Renal pelvis (tissue), 1 donor: ENCODE measurements at regions not wholly inside any gene's neighbourhood (a gene's known extent, or its start where the extent isn't known, plus 50 kb on each side); places are given as distances from the start of the nearest gene placed in this dataset.
"Not testable (repeated sequence)": the region's sequence is repeated elsewhere in the genome, so short reads cannot be mapped to it uniquely, and the experiment has no call there.

ENCODE experiments used
- DNase-seq: peaks from one replicate; pipeline ENCODE4 v3.0.0-alpha.2; 2013

DNA sequence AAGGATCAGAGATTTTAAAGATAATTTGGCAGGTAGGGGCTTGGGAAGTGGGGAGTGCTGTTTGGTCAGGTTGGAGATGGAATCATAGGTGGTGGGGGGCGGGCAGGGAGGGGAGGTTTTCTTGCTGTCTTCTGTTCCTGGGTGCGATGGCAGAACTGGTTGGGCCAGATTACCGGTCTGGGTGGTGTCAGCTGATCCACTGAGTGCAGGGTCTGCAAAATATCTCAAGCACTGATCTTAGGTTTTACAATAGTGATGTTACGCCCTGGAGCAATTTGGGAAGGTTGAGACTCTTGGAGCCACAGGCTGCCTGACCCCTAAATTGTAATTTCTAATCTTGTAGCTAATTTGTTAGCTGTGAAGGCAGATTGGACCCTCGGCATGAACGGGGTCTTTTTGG lies 78.0 kb upstream of the PARP8 start:
- DNase-seq, result not testable (repeated sequence)

DNA sequence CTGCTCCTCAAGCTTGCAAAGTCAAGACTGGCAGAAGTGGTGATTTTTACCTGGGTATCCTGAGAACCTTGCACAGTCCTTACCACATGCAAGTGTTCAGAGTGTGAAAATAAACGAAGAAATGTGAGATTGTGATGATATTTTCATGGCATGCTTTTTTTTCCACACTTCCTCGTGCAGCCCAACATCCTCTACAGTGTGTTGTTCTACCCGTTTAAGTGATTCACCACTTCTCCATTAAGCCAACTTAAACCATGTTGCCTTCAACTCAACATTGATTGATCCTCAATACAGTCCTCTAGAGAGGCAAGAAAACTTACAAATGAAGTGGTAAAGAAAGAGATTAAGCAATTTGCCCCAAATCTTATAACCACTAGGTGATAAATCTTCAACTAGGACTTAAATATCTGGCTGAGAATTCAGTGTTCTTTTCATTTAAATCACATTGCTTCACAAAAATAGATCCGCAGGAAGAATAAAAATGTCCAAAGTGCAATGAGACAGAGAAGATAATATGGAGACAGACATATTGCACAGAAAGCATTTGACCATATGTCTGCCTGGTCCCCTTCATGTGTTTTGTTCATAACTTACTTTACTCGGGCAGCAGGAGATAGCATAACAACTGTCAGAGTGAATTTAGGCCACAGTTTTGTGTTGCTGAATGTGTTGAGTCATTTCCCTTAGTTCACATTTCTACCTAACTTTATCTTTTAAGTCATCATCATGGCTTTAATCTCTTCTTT lies 75.8 kb upstream of the PARP8 start:
- not testable (repeated sequence) for DNase-seq

DNA sequence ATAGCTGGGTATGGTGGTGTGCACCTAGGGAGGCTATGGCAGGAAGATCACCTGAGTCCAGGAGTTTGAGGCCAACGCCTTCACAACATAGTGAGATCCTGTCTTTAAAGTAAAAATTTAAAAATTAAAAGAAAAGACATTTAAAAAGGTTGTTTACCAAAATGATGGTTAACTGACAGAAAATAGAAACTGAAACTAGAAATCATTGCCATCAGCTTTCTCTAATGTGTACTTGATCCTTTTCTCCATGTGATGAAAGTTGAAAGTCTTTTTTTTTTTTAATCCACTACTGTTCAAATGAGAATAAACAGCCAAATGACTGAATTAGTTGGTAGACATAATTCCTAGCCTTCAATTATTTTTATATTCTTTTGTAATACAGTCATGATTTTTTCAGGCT lies 75.1 kb upstream of the PARP8 start:
- DNase-seq, result not testable (repeated sequence)

DNA sequence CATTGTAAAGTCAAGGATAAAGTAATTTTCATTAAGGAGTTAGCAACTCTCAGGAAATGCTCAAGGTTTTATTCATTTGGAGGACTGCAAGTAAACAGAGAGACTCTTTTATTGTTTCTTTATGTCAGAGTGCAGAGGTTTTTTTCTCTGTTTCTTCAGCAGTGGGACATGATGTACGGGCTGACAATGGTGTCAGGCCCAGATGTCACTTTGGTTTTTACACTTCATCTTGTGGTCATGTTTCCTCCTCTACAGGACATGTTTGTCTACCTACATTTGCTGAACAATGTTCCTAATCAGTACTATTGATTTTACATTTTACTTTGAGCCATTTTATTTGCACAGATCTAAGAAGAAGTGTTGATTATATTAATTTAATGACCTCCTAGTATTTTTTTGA lies 72.8 kb upstream of the PARP8 start:
- DNase-seq, result no peak

DNA sequence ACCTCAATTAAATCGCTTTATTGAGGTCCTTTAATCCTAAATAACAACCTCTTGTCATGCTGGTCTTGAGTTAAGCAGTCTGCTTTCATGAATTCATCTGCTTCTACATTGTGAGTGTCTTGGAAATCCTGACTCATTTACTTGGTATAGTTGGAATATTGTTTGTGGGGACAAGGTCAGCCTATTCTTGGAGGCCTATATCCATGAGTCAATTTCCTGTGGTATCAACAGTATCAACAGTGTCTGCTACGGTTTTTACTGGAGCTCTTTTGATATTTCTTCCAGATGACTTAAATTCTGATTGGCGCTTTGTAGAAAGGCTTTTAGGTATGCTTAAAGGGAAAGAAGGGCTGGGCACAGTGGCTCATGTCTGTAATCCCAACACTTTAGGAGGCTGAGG lies 71.2 kb upstream of the PARP8 start:
- DNase-seq, result no peak

DNA sequence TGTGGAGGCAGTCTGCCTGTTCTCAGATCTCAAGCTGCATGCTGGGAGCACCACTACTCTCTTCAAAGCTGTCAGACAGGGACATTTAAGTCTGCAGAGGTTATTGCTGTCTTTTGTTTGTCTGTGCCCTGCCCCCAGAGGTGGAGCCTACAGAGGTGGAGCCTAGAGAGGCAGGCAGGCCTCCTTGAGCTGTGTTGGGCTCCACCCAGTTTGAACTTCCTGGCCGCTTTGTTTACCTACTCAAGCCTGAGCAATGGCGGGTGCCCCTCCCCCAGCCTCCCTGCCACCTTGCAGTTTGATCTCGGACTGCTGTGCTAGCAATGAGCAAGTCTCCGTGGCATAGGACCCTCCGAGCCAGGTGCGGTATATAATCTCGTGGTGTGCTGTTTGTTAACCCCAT lies 64.9 kb upstream of the PARP8 start:
- DNase-seq, result not testable (repeated sequence)

DNA sequence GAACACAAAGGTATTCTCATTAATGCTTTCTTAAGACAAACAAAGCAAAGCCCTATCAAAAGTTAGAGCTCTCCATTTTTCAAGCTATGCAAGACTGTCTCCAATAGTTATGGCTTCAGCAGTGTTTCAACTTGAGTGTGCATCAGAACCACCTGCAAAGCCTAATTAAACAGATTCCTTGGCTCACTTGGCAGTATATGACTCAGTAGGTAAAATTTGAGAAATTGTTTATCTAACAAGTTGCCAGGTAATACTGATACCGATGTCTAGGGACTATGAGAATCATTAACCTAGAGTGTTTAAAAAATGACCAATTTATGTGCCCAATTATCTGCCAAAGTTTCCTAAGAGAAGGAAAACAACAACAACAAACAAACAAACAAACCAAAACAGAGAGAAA lies 60.3 kb upstream of the PARP8 start:
- DNase-seq, result no peak

DNA sequence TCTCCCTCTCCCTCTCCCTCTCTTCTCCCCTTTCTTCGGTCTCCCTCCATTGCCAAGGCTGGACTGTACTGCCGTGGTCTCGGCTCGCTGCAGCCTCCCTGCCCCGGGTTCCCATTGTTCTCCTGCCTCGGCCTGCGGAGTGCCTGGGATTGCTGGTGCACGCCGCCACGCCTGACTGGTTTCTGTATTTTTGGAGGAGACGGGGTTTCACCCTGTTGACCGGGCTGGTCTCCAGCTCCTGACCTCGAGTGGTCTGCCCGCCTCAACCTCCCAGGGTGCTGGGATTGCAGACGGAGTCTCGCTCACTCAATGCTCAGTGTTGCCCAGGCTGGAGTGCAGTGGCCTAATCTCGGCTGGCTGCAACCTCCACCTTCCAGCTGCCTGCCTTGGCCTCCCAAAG lies 59.0 kb upstream of the PARP8 start:
- DNase-seq, result not testable (repeated sequence)

DNA sequence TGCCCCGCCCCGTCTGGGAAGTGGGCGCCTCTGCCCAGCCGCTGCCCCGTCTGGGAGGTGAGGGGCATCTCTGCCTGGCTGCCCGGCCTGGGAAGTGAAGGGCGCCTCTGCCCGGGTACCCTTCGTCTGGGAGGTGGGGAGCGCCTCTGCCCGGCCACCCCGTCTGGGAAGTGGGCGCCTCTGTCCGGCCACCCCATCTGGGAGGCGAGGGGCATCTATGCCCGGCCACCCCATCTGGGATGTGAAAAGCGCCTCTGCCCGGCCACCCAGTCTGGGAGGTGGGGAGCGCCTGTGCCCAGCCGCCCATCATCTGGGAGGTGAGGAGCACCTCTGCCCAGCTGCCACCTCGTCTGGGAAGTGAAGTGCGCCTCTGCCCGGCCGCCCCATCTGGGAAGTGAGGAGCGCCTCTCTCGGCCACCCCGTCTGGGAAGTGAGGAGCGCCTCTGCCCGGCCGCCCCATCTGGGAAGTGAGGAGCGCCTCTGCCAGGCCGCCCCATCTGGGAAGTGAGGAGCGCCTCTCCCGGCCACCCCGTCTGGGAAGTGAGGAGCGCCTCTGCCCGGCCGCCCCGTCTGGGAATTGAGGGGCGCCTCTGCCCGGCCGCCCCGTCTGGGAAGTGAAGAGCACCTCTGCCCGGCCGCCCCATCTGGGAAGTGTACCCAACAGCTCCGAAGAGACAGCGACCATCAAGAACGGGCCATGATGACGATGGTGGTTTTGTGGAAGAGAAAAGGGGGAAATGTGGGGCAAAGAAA lies 58.3 kb upstream of the PARP8 start:
- DNase-seq, result not testable (repeated sequence)

DNA sequence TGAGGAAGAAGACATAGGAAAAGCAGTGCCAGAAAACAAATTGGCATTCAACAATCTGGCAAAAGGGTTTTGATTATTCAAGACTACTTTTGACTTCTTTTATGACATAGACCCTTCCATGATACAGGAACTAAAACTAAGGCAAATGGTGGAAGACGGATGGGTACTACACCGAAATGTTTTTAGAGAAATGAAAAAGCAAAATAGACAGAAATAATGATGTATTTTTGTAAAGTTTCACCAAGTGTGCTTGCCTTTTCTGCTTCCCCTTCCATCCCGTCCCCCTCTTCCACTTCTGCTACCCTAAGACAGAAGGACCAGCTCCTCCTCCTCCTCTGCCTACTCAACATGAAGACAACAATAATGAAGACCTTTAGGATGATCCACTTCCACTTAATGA lies 53.4 kb upstream of the PARP8 start:
- not testable (repeated sequence) for DNase-seq
